ENCODE measurements at regions not wholly inside any gene's neighbourhood (a gene's known extent, or its start where the extent isn't known, plus 50 kb on each side); places are given as distances from the start of the nearest gene placed in this dataset.
"Not testable (repeated sequence)": the region's sequence is repeated elsewhere in the genome, so short reads cannot be mapped to it uniquely, and the experiment has no call there.

DNA sequence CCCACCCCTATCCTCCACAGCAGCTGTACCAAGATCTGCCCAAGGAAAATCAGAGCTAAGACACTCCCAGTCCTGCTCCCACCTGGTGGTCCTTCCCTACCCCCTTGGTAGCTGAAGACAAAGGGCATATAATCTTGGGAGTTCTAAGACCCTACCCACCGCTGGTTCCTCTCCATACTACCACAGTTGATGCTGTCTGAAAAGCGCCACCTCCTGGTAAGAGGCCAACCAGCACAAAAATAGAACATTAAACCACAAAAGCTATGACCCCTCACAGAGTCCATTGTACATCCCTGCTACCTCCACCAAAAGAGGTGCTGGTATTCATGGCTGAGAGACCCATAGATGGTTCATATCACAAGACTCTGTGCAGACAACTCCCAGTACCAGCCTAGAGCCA is 161.5 kb upstream of the ARHGAP42 start:
- Histone ChIP-seq H3K27ac (no peak overlapping the region), H3K27me3 (no peaks in the 10 kb centered on the region), H3K4me1 (no peaks in the 10 kb centered on the region), H3K4me3 (no peak overlapping the region), H3K9me3 (peaks cover 0 to 6% (median 2%) of the 10 kb centered on the region in 4 donors), H3K36me3 (no peaks in the 10 kb centered on the region)
- WGBS, 2 donors = 34 to 38% methylated on average over 2 of the region's 2 CpGs
- intact Hi-C loops (cut with DNase I) = no loop called here
- no peak for TF ChIP-seq POLR2A (IDR thresholded peaks at IDR 0.05)
- TF ChIP-seq, protein P1, sequence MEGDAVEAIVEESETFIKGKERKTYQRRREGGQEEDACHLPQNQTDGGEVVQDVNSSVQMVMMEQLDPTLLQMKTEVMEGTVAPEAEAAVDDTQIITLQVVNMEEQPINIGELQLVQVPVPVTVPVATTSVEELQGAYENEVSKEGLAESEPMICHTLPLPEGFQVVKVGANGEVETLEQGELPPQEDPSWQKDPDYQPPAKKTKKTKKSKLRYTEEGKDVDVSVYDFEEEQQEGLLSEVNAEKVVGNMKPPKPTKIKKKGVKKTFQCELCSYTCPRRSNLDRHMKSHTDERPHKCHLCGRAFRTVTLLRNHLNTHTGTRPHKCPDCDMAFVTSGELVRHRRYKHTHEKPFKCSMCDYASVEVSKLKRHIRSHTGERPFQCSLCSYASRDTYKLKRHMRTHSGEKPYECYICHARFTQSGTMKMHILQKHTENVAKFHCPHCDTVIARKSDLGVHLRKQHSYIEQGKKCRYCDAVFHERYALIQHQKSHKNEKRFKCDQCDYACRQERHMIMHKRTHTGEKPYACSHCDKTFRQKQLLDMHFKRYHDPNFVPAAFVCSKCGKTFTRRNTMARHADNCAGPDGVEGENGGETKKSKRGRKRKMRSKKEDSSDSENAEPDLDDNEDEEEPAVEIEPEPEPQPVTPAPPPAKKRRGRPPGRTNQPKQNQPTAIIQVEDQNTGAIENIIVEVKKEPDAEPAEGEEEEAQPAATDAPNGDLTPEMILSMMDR (IDR thresholded peaks at IDR 0.05) = no peak
- TF ChIP-seq POLR2AphosphoS5 (IDR thresholded peaks at IDR 0.05) = no peak
- TF ChIP-seq EP300 (IDR thresholded peaks at IDR 0.05) = no peak
- no peak for DNase-seq

DNA sequence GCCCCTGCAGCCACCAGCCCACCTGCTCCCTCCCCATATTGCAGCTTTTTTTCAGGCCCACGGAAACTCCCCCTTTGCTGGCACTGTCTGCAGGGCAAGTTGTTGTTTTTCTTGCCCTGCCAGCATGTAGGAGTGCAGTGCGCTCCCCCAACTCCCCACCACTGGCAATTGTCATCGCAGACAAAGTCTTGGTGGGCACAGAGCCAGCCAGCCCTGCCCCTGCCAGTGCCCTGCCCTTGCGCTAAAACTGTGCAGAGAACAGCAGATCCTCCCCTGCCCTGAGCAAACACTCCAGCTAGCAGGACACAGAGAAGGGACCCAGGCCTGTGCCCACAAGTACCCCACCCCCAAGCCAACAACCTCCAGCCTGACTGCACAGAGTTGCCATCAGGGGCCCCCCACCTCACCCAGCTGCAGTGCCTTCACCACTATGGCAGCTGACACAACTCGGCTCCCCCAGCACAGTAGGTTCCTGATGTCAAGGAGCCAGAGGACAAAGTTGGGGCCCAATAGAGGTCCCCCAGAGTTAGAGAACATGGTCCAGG is 158.1 kb upstream of the ARHGAP42 start:
- 77 to 89% methylated on average over 5 of the region's 5 CpGs for WGBS, 2 donors
- no peak for DNase-seq
- intact Hi-C loops (cut with DNase I) = no loop called here
- peaks cover 0 to 4% (median 1%) of the 10 kb centered on the region in 4 donors for H3K9me3 ChIP-seq
- H3K27me3 ChIP-seq = no peaks in the 10 kb centered on the region
- no peaks in the 10 kb centered on the region for H3K36me3 ChIP-seq
- H3K4me1 ChIP-seq = no peaks in the 10 kb centered on the region
- no peak overlapping the region for H3K27ac ChIP-seq
- H3K4me3 ChIP-seq = no peak overlapping the region
- TF ChIP-seq, protein P1 (IDR thresholded peaks at IDR 0.05) = no peak
- TF ChIP-seq EP300 (IDR thresholded peaks at IDR 0.05) (no peak), POLR2AphosphoS5 (IDR thresholded peaks at IDR 0.05) (no peak), POLR2A (IDR thresholded peaks at IDR 0.05) (no peak)

DNA sequence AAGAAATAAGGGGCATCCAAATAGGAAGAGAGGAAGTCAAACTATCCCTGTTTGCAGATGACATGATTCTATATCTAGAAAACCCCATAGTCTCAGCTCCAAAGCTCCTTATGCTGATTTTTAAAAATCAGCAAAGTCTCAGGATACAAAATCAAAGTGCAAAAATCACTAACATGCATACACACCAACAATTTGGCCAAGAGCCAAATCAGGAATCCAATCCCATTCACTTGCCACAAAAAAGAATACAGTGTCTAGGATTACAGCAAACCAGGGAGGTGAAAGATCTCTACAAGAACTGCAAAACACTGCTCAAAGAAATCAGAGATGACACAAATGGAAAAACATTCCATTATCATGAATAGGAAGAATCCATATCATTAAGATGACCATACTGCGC is 155.8 kb upstream of the ARHGAP42 start:
- H3K9me3 ChIP-seq; intact Hi-C loops (cut with DNase I); H3K36me3 ChIP-seq; H3K4me3 ChIP-seq; H3K4me1 ChIP-seq; H3K27me3 ChIP-seq; H3K27ac ChIP-seq; DNase-seq: not testable (repeated sequence)
- WGBS, 2 donors = 96 to 100% methylated on average over 1 of the region's 1 CpG

DNA sequence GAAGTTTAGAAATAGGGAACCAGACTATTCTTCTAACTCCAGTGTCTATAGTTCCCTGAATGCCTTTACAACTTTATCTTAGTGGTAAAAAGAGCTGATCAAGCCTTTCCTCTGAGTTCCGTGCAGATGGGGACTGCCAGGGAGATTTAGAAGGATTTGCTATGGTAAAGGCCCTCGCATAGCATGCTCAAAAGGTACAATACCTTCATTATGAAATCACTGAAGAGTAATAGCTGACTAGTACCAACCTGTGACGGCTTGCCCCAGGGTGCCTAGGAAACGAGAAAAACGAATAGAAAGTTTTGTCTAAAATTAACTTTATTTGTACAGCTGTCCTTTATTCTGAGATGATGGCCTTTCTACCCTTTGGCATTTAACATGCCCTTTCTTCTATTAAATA is 150.1 kb upstream of the ARHGAP42 start:
- intact Hi-C loops (cut with DNase I) = no loop called here
- no peak overlapping the region for H3K27ac ChIP-seq
- no peaks in the 10 kb centered on the region for H3K9me3 ChIP-seq
- no peaks in the 10 kb centered on the region for H3K36me3 ChIP-seq
- H3K27me3 ChIP-seq = no peaks in the 10 kb centered on the region
- no peak overlapping the region for H3K4me3 ChIP-seq
- no peaks in the 10 kb centered on the region for H3K4me1 ChIP-seq
- TF ChIP-seq EP300 (IDR thresholded peaks at IDR 0.05) (no peak), POLR2A (IDR thresholded peaks at IDR 0.05) (no peak), POLR2AphosphoS5 (IDR thresholded peaks at IDR 0.05) (no peak)
- TF ChIP-seq, protein P1 (IDR thresholded peaks at IDR 0.05) = no peak
- 56 to 76% methylated on average over 5 of the region's 5 CpGs for WGBS, 2 donors
- no peak for DNase-seq

DNA sequence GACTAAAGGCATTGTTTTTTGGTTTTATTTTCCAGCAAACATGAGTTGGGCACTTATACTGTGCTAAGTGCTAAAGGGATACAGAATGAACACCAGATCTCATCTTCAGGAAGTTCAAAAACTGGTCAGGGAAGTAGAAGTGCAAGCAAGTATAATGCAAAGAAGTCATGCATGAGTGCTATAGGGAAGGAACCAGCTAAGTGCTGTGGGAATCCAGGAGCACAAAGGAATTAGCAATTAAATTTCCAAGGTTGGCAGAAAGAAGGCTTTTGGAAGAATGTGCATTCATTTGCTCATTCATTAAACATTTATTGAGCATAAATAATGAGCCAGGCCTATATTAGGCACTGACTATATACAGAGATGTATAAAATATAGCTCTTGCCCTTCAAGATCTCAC is 143.7 kb upstream of the ARHGAP42 start:
- Histone ChIP-seq H3K4me3 (no peak overlapping the region), H3K36me3 (no peaks in the 10 kb centered on the region), H3K9me3 (no peaks in the 10 kb centered on the region), H3K4me1 (no peaks in the 10 kb centered on the region), H3K27me3 (no peaks in the 10 kb centered on the region), H3K27ac (no peak overlapping the region)
- no peak for DNase-seq
- intact Hi-C loops (cut with DNase I) = no loop called here
- TF ChIP-seq POLR2A (IDR thresholded peaks at IDR 0.05) = no peak
- TF ChIP-seq, protein P1 (IDR thresholded peaks at IDR 0.05) = no peak
- TF ChIP-seq EP300 (IDR thresholded peaks at IDR 0.05) = no peak
- TF ChIP-seq POLR2AphosphoS5 (IDR thresholded peaks at IDR 0.05) = no peak
